HG02588 (cell line): ENCODE measurements at regions not wholly inside any gene's neighbourhood (a gene's known extent, or its start where the extent isn't known, plus 50 kb on each side); places are given as distances from the start of the nearest gene placed in this dataset.

ENCODE experiments used
- ATAC-seq: cut with Tn5 transposase; IDR thresholded peaks from one replicate; pipeline ENCODE4 v1.9.1; 2021; ENCODE audit warnings: mild to moderate bottlenecking, moderate library complexity; ENCODE audit not compliant: unreplicated experiment

- no peak for ATAC-seq
These were observed 142.2 kb upstream of the SEMA3A start for GRCh38 chr7:84336766-84337165.

GRCh38 chr7:84336303-84336702 is 141.7 kb upstream of the SEMA3A start:
- peak; percentile 82 for ATAC-seq

GRCh38 chr7:84331616-84332015 is 137.0 kb upstream of the SEMA3A start:
- no peak for ATAC-seq

GRCh38 chr7:84328571-84328970 is 134.0 kb upstream of the SEMA3A start:
- no peak for ATAC-seq

- no peak for ATAC-seq
These were observed 129.6 kb upstream of the SEMA3A start for GRCh38 chr7:84324136-84324630.

- ATAC-seq = no peak
These were observed 122.9 kb upstream of the SEMA3A start for GRCh38 chr7:84317536-84317935.

- no peak for ATAC-seq
These were observed 119.7 kb upstream of the SEMA3A start for GRCh38 chr7:84314263-84314662.

GRCh38 chr7:84304407-84304806 is 109.8 kb upstream of the SEMA3A start:
- ATAC-seq = no peak

- no peak for ATAC-seq
These were observed 108.4 kb upstream of the SEMA3A start for GRCh38 chr7:84302949-84303348.

GRCh38 chr7:84297616-84298015 is 103.0 kb upstream of the SEMA3A start:
- no peak for ATAC-seq

- no peak for ATAC-seq
These were observed 100.4 kb upstream of the SEMA3A start for GRCh38 chr7:84294847-84295455.

GRCh38 chr7:84294391-84294790 is 99.8 kb upstream of the SEMA3A start:
- ATAC-seq = no peak

- ATAC-seq = no peak
These were observed 97.2 kb upstream of the SEMA3A start for GRCh38 chr7:84291756-84292155.

- ATAC-seq = no peak
These were observed 89.2 kb upstream of the SEMA3A start for GRCh38 chr7:84283798-84284197.

- no peak for ATAC-seq
These were observed 86.9 kb upstream of the SEMA3A start for GRCh38 chr7:84281518-84281917.

- no peak for ATAC-seq
These were observed 83.1 kb upstream of the SEMA3A start for GRCh38 chr7:84277628-84278224.

- no peak for ATAC-seq
These were observed 79.5 kb upstream of the SEMA3A start for GRCh38 chr7:84274029-84274638.

- no peak for ATAC-seq
These were observed 77.0 kb upstream of the SEMA3A start for GRCh38 chr7:84271543-84271942.

- no peak for ATAC-seq
These were observed 69.8 kb upstream of the SEMA3A start for GRCh38 chr7:84264396-84264795.

- ATAC-seq = no peak
These were observed 68.5 kb upstream of the SEMA3A start for GRCh38 chr7:84263106-84263505.

- no peak for ATAC-seq
These were observed 66.9 kb upstream of the SEMA3A start for GRCh38 chr7:84261509-84261908.

- no peak for ATAC-seq
These were observed 64.0 kb upstream of the SEMA3A start for GRCh38 chr7:84258628-84259027.
